ENCODE measurements at regions not wholly inside any gene's neighbourhood (a gene's known extent, or its start where the extent isn't known, plus 50 kb on each side); places are given as distances from the start of the nearest gene placed in this dataset.

DNA sequence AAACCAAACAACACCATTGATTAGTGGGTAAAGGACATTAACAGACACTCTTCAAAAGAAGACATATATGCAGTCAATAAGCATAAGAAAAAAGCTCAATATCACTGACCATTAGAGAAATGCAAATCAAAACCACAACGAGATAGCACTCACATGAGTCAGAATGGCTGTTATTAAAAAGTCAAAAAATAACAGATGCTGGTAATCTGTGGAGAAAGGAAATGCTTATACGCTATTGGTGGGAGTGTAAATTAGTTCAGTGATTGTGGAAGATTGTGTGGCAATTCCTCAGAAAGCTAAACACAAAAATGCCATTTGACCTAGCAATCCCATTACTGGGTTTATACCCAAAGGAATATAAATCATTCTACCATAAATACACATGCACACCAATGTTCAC, 182.6 kb downstream of the TRPC6 start:
- no peak overlapping the region for H3K27ac ChIP-seq (replicated peaks in 1 of 4)
- TF ChIP-seq EP300 (IDR thresholded peaks at IDR 0.05): no peak
- TF ChIP-seq POLR2AphosphoS5 (IDR thresholded peaks at IDR 0.05): no peak
- intact Hi-C loops (cut with DNase I): no loop called here
- peaks cover 0 to 5% (median 4%) of the 10 kb centered on the region in 4 donors for H3K4me1 ChIP-seq
- H3K4me3 ChIP-seq: no peak overlapping the region
- DNase-seq (ENCODE audit: extremely low spot score): no peak
- no peaks in the 10 kb centered on the region for H3K9me3 ChIP-seq
- H3K27me3 ChIP-seq: no peaks in the 10 kb centered on the region
- 81% methylated on average over 2 of the region's 2 CpGs for WGBS
- H3K36me3 ChIP-seq: no peaks in the 10 kb centered on the region

- Histone ChIP-seq H3K9me3 (no peaks in the 10 kb centered on the region), H3K4me3 (no peak overlapping the region), H3K36me3 (no peaks in the 10 kb centered on the region), H3K4me1 (no peaks in the 10 kb centered on the region), H3K27me3 (no peaks in the 10 kb centered on the region), H3K27ac (replicated peaks in 1 of 4) (no peak overlapping the region)
- intact Hi-C loops (cut with DNase I): no loop called here
- no peak for DNase-seq (ENCODE audit: extremely low spot score)
- TF ChIP-seq POLR2AphosphoS5 (IDR thresholded peaks at IDR 0.05): no peak
- TF ChIP-seq CTCF (IDR thresholded peaks at IDR 0.05): no peak
- no peak for TF ChIP-seq EP300 (IDR thresholded peaks at IDR 0.05)
- TF ChIP-seq POLR2A (IDR thresholded peaks at IDR 0.05; ENCODE audit: low read depth): no peak
- 34% methylated on average over 2 of the region's 2 CpGs for WGBS
Measured at GRCh38 chr11:101397979-101398378, 185.8 kb downstream of the TRPC6 start.

DNA sequence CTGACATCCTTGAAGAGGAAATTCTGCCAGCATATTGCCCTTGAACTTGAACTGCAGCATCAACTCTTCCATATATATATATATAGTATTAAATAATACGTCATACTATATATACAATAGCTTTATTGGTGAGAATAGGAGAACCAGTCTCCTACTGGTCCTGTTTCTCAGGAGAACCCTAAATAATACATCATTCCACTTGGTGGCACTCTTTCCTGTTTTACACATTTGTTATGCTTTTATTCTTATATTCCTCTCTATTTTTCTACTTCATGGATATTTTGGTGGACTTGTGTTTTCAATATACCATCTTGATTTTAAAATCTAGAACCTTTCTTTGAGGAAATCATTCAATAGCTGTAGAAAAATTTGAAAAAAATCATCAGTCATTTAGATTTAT, 193.3 kb downstream of the TRPC6 start:
- H3K27ac ChIP-seq (replicated peaks in 1 of 4): no peak overlapping the region

GRCh38 chr11:101369835-101370234, 214.0 kb downstream of the TRPC6 start:
- no peaks in the 10 kb centered on the region for H3K36me3 ChIP-seq
- H3K27ac ChIP-seq (replicated peaks in 1 of 4): no peak overlapping the region
- H3K4me1 ChIP-seq: no peaks in the 10 kb centered on the region
- DNase-seq (ENCODE audit: extremely low spot score): no peak
- no peaks in the 10 kb centered on the region for H3K27me3 ChIP-seq
- peaks cover 0 to 10% (median 0%) of the 10 kb centered on the region in 4 donors for H3K9me3 ChIP-seq
- WGBS: 77% methylated on average over 5 of the region's 5 CpGs
- no peak overlapping the region for H3K4me3 ChIP-seq
- TF ChIP-seq POLR2A (IDR thresholded peaks at IDR 0.05; ENCODE audit: low read depth): no peak
- intact Hi-C loops (cut with DNase I): no loop called here

More for the DNA sequence above, 193.3 kb downstream of the TRPC6 start:
- WGBS: 48% methylated on average over 1 of the region's 1 CpG
- no peaks in the 10 kb centered on the region for H3K36me3 ChIP-seq
- no peaks in the 10 kb centered on the region for H3K27me3 ChIP-seq
- H3K4me3 ChIP-seq: no peak overlapping the region
- TF ChIP-seq CTCF (IDR thresholded peaks at IDR 0.05): peak in 1 of 3 experiments; percentile 41
- no peak for TF ChIP-seq POLR2AphosphoS5 (IDR thresholded peaks at IDR 0.05)
- no peaks in the 10 kb centered on the region for H3K9me3 ChIP-seq
- H3K4me1 ChIP-seq: no peaks in the 10 kb centered on the region
- DNase-seq (ENCODE audit: extremely low spot score): no peak
- intact Hi-C loops (cut with DNase I): no loop called here

DNA sequence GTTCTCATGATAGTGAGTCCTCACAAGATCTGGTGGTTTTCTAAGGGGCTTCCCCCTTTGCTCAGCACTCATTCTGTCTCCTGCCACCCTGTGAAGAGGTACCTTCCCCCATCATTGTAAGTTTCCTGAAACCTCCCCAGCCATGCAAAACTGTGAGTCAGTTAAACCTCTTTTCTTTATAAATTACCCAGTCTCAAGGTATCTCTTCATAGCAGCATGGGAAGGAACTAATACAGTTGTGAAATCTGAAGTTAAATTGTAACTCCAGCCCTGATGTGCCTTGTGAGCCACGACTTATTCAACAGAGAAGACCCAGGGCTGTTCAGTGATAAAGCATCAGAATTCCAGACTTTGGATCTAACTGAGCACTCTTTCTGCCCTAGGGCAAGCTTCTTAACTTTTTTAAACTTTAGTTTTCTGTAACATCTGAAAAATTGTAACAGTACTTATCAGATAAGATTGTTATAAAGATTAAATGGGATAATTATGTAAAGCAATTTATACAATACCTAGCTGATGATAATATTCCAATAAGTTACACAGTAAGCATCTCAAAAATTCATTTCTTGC, 220.0 kb downstream of the TRPC6 start:
- no peak for TF ChIP-seq POLR2A (IDR thresholded peaks at IDR 0.05; ENCODE audit: low read depth)
- no peak for TF ChIP-seq EP300 (IDR thresholded peaks at IDR 0.05)
- Histone ChIP-seq H3K4me1 (no peaks in the 10 kb centered on the region), H3K4me3 (no peak overlapping the region), H3K27me3 (no peaks in the 10 kb centered on the region), H3K27ac (replicated peaks in 1 of 4) (no peak overlapping the region), H3K9me3 (peaks cover 0 to 10% (median 0%) of the 10 kb centered on the region in 4 donors), H3K36me3 (no peaks in the 10 kb centered on the region)
- DNase-seq (ENCODE audit: extremely low spot score): no peak
- intact Hi-C loops (cut with DNase I): no loop called here
- 68% methylated on average over 1 of the region's 1 CpG for WGBS

DNA sequence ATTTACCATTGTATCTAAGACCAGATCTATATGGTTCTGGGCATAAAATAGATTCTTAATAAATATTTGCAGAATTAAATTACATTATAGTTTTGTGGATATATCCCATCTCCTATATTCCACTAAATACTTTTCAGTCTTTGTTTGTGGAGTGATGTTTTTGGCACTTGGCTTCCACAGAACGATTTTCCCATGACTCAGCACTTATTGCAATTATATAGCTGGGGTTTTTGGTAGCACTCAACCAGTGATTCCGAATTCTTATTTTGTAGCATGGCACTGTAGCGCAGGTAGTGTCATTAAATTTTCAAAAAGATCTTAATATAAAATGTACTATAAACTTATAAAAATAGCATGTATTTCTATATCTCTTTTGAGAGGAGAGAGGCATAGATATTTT, 221.2 kb downstream of the TRPC6 start:
- no peak for DNase-seq (ENCODE audit: extremely low spot score)
- WGBS: 68% methylated on average over 3 of the region's 3 CpGs
- Histone ChIP-seq H3K9me3 (peaks cover 0 to 10% (median 0%) of the 10 kb centered on the region in 4 donors), H3K4me1 (no peaks in the 10 kb centered on the region), H3K36me3 (no peaks in the 10 kb centered on the region), H3K27ac (replicated peaks in 1 of 4) (no peak overlapping the region), H3K27me3 (no peaks in the 10 kb centered on the region), H3K4me3 (no peak overlapping the region)
- intact Hi-C loops (cut with DNase I): no loop called here
- no peak for TF ChIP-seq CTCF (IDR thresholded peaks at IDR 0.05)
- no peak for TF ChIP-seq POLR2AphosphoS5 (IDR thresholded peaks at IDR 0.05)
